Adrenal gland (tissue), 5 donors: ENCODE measurements at regions not wholly inside any gene's neighbourhood (a gene's known extent, or its start where the extent isn't known, plus 50 kb on each side); places are given as distances from the start of the nearest gene placed in this dataset.

Source experiments
- POLR2A ChIP-seq, 2 donors: fragments of 450-650 bp; IDR thresholded peaks; one replicate each; pipeline ENCODE4 v1.6.1; 2017; ENCODE audit warnings: antibody characterized with exemption in 2 of 2, mild to moderate bottlenecking in 2 of 2, moderate library complexity in 1 of 2
- TF ChIP-seq, protein P1 (sequence below), 6 experiments: fragments of 450-650 bp in 4 of 6; fragments of 200-600 bp in 2 of 6; sonication (generic) in 1 of 6; IDR thresholded peaks; 1 replicate in 5 of 6; 2 replicates in 1 of 6; pipeline versions ENCODE4 v1.5.1 to v1.8.0; 2016 to 2021; ENCODE audit warnings: antibody characterized with exemption in 6 of 6, mild to moderate bottlenecking in 2 of 6, moderate library complexity in 1 of 6
- donor health status: DM: no; HTN: no; CAD: no.

DNA sequence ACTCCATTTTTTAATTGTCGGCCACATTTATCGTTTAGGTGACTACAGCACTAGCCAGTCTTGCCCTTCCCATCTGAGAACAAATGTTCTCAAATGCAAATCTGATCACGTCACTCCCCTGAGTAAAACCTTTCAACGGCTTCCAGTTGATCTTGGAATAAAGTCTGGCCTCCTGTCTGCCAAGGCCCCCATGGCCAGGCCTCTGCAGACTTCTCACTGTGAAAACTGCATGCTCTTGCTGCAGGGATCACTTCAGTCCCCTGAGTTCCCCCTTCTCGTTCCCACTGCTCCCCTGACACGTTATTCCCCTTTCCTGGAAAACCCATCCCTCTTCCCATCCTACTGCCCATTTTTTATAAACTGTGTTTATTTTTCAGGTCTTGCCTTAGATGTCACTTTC, 124.1 kb upstream of the NEBL start:
- TF ChIP-seq, protein P1, sequence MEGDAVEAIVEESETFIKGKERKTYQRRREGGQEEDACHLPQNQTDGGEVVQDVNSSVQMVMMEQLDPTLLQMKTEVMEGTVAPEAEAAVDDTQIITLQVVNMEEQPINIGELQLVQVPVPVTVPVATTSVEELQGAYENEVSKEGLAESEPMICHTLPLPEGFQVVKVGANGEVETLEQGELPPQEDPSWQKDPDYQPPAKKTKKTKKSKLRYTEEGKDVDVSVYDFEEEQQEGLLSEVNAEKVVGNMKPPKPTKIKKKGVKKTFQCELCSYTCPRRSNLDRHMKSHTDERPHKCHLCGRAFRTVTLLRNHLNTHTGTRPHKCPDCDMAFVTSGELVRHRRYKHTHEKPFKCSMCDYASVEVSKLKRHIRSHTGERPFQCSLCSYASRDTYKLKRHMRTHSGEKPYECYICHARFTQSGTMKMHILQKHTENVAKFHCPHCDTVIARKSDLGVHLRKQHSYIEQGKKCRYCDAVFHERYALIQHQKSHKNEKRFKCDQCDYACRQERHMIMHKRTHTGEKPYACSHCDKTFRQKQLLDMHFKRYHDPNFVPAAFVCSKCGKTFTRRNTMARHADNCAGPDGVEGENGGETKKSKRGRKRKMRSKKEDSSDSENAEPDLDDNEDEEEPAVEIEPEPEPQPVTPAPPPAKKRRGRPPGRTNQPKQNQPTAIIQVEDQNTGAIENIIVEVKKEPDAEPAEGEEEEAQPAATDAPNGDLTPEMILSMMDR (IDR thresholded peaks at IDR 0.05): no peak
- no peak for TF ChIP-seq POLR2A (IDR thresholded peaks at IDR 0.05)
